ENCODE measurements at regions not wholly inside any gene's neighbourhood (a gene's known extent, or its start where the extent isn't known, plus 50 kb on each side); places are given as distances from the start of the nearest gene placed in this dataset.
A peak's percentile ranks its signal among the peaks of the same experiment; 100 is the strongest.

- no peak for DNase-seq (ENCODE audit: low read depth)
These were observed 52.3 kb upstream of the SIPA1L2 start for GRCh38 chr1:232682248-232682647.

GRCh38 chr1:232684371-232685105, 54.6 kb upstream of the SIPA1L2 start:
- no peak for DNase-seq (ENCODE audit: low read depth)

DNA sequence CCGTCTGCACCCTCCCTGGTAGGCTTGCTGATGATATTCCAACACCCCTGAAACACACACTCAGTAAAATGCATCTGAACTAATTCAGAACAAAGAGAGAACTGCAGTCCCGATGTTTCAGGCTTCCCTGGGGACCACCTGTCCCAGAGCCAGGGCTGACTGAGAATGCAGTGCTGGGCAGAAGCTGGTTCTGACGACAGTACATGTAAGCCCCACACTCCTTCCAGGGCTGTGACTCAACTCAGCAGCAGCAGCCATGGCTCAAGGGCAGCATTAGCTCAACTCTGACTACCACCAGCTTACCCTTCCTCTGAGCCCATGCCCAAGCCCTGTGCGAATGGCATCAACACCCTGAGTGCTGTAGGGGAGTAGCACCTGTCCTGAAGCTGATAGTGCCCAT, 56.4 kb upstream of the SIPA1L2 start:
- DNase-seq (ENCODE audit: low read depth) = no peak

- DNase-seq (ENCODE audit: low read depth) = no peak
These were observed 57.4 kb upstream of the SIPA1L2 start for GRCh38 chr1:232687304-232687703.

GRCh38 chr1:232687728-232688127, 57.8 kb upstream of the SIPA1L2 start:
- no peak for DNase-seq (ENCODE audit: low read depth)

- DNase-seq (ENCODE audit: low read depth) = no peak
These were observed 58.5 kb upstream of the SIPA1L2 start for GRCh38 chr1:232688398-232688797.

DNA sequence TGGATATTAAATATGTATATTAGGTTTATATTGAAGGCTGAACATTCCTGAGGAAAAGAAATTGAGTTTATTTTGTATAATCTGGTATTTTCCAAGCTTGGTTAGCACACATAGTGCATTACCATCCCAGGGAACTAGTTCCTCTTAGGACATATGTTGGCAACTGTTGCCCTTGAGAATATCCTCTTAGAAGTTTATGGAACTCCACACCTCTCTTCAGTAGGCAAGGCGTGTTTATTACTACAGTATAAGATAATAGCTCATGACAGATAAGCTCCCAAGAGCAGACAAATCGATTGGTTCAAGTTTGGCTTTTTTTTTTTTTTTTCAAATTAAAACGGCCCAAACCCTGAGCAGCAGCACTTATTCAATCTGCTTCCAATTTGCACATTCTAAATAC, 59.8 kb upstream of the SIPA1L2 start:
- DNase-seq (ENCODE audit: low read depth) = no peak

- DNase-seq (ENCODE audit: low read depth) = no peak
These were observed 60.5 kb upstream of the SIPA1L2 start for GRCh38 chr1:232690285-232690935.

DNA sequence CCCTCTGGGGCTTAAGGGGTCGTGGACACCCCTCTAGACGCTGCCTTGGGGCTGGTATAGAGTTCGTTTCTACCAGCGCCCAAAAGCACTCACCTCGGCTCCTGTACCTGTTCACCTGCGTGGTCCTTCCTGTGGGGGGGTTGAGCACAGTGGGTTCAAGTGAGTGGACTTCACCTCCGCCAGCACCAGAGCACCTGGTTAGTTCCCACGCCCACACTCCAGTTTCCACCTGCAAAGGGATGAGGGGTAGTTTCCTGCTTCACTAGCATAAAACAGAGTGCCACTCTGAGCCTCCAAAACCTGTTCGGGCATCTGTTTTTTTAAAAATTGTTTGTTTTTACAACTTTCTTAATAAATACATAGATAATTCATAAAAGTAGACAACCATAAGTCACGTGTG, 64.5 kb upstream of the SIPA1L2 start:
- DNase-seq (ENCODE audit: low read depth) = no peak

GRCh38 chr1:232695621-232696385, 65.9 kb upstream of the SIPA1L2 start:
- no peak for DNase-seq (ENCODE audit: low read depth)

- no peak for DNase-seq (ENCODE audit: low read depth)
These were observed 66.5 kb upstream of the SIPA1L2 start for GRCh38 chr1:232696466-232696865.

- DNase-seq (ENCODE audit: low read depth) = no peak
These were observed 67.4 kb upstream of the SIPA1L2 start for GRCh38 chr1:232697187-232697822.

GRCh38 chr1:232699814-232700213, 69.9 kb upstream of the SIPA1L2 start:
- no peak for DNase-seq (ENCODE audit: low read depth)

GRCh38 chr1:232702911-232703310, 73.0 kb upstream of the SIPA1L2 start:
- no peak for DNase-seq (ENCODE audit: low read depth)

DNA sequence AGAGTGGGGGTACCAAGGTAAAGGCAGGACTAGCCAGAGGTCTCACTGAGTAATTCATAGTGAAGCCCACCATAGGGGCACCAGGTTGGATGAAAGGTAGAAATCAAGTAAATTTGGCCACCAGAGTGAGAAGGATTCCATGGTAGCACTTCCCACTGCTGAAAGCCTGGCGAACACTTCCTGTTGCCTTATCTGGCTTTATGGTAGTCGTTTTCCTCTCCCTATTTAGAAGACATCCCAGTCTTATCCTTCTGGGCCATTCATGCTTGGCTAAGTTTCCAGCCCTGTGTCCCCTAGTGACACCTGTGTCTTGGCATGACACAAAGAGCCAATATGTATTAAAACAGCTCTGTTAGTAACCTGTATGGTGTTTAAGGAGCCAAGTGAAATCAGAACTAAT, 74.3 kb upstream of the SIPA1L2 start:
- DNase-seq (ENCODE audit: low read depth) = no peak

DNA sequence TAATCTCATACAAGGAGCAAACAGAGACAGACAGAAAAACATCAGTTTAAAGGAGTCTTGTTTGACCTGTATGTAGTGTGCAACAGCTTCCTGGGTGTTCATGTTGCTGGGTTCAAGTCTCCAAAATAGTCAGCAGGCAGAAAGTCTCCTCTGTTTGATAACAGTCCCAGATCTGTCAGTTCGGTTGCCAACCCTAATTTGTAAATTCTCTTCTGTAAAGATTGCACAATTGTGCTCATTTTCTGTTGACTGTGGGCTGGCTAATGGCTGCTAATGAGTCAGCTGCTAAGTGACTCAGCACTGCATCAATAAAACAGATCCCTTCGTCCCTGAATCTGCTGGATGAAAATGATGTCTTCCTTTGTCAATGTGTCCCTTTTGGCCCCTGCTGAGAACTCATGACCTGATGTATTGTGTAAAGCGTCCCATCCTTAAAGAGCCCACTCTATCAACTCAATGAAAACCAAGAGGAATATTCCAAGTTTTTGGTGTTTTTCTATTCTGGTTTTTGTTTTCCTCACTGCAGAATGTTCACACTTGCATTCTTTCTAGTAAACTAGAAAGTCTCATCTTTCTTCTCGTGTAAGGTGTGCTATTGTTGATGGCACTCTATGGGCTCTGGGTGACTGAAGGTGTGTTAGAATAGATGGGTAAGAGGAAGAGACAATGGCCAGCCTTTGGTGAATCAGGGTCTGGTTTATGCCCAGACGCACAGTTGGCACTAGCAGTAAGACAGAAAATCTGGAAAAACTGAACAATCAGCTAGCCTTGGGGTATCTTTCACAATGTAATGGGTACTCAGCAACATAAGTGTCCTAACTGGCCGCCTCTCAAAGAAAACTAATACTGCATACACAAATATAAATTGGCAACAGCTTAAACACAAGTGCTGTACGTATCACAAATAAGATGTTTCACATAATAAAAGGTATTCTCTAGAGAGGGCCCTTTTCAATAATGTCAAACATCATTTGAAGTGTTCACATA, 75.1 kb upstream of the SIPA1L2 start:
- DNase-seq (ENCODE audit: low read depth) = peak; percentile 79

DNA sequence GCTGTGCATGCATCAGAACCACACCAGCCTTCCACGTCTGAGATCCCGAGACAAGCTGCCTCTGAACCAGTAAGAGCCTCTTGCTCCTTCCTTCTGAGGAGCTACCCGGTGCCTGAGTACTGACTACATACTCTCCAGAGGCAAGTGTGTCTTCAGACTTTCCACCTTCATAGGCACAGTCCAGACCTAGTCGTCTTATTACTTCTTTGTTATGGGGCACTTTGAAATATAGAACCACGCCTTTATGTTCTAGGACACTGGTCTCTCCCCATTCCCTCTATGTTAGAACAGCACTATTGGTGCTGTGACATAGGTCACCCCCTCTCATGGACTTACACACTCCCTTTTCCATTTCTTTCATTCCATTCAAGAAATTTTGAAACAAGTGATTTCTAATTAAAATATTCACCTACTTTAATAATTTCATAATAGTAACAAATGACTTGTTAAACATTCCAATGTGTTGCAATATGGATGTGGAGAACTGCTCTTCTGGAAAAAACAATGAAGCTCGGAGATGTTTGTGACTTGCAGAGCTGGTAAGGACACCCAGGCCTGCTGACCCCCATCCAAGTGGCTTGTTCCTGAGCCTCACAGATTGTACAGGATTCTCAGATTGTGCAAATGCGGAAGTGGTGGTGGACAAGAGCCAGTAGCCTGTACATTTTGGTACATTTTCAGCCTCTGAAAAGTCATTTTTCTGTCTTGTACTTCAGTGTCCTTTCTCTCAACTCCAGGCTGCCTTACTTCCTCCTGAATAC, 76.1 kb upstream of the SIPA1L2 start:
- DNase-seq (ENCODE audit: low read depth) = no peak

DNA sequence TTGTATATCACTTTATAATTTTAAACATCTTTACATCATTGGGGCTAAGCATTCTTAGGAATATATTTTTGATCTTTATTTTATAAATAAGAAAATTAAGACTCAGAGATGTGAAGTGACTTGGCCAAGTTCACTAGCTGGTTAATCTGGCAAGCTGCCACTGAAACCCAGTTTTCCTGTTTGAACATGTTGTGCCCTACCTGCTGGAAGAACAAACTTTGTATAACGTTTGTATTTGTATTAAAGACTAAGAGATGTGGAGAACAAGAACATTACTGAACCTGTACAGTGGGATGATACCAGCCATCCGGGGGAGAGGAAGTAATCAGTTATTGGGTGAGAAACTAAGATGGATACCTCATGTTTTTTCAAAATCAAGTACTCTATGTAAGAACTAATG, 77.2 kb upstream of the SIPA1L2 start:
- DNase-seq (ENCODE audit: low read depth) = no peak

DNA sequence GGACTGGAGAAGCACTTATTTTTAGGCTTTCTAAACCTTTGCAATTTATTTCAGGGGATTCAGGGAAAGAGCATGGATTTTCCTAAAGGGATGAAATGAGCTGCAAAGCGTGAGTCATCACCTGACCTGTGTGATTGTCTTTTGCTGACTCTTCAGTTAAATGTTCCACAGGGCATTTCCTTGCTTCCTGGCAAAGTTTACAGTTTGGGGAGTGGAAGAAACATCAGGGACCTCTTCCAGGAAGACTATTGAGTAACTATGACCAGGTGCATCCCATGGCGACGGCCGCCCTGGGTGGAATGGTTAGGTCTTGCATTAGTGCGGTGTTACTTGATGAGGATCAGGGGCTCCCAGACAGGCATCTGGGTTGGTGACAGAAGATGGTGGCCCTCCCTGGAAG, 79.5 kb upstream of the SIPA1L2 start:
- no peak for DNase-seq (ENCODE audit: low read depth)

- DNase-seq (ENCODE audit: low read depth) = no peak
These were observed 82.1 kb upstream of the SIPA1L2 start for GRCh38 chr1:232711996-232712395.

- no peak for DNase-seq (ENCODE audit: low read depth)
These were observed 83.9 kb upstream of the SIPA1L2 start for GRCh38 chr1:232713785-232714184.

Data from stromal cell of bone marrow (primary cell).